ENCODE measurements at regions not wholly inside any gene's neighbourhood (a gene's known extent, or its start where the extent isn't known, plus 50 kb on each side); places are given as distances from the start of the nearest gene placed in this dataset.

- no peak overlapping the region for H2AFZ ChIP-seq (replicated peaks; ENCODE audit: low read length, poor library complexity)
- ATAC-seq (ENCODE audit: low read depth), result no peak
- H2AK5ac ChIP-seq (ENCODE audit: low read depth, low read length), result no peak overlapping the region
- dilution Hi-C loops (cut with HindIII; ENCODE audit: low sequenced_read_pairs, unreplicated experiment), result no loop called here
- H3K79me1 ChIP-seq (ENCODE audit: low read depth in 1 of 2, low read length in 2 of 2), result no peaks in the 10 kb centered on the region
- BruUV-seq (replicated peaks), result no TSS peak
- H2BK120ac ChIP-seq (ENCODE audit: low read depth, low read length), result no peak overlapping the region
- no peaks in the 10 kb centered on the region for H4K20me1 ChIP-seq (ENCODE audit: insufficient read depth, low read length)
- H3K27me3 ChIP-seq (ENCODE audit: control insufficient read depth, insufficient read depth, low read length), result no peaks in the 10 kb centered on the region
- no peaks in the 10 kb centered on the region for H3K9me3 ChIP-seq (ENCODE audit: control insufficient read depth, insufficient read depth, low read length)
- DNase-seq, result no peak
- no peak overlapping the region for H3K23ac ChIP-seq (ENCODE audit: low read depth, low read length)
- in situ Hi-C loops (cut with MboI; ENCODE audit: low sequenced_read_pairs), result loop anchor here (10.0 kb wide), 1 partner anchor 717 kb away; no protein-coding TSS in a partner anchor
- H3K36me3 ChIP-seq (ENCODE audit: control insufficient read depth, insufficient read depth, low read length), result no peaks in the 10 kb centered on the region
- no peak overlapping the region for H3K18ac ChIP-seq (ENCODE audit: low read depth, low read length)
- H2BK5ac ChIP-seq (ENCODE audit: low read depth, low read length, poor library complexity, severe bottlenecking), result no peak overlapping the region
- ChIA-PET CTCF (interaction anchor here (0.6 to 0.7 kb wide), 2 partner anchors 12 to 66 kb away, joined by 4 to 6 read pairs; no protein-coding TSS in a partner anchor), POLR2A (ENCODE audit: unreplicated experiment) (no interaction called here)
- peaks cover 10% of the 10 kb centered on the region; the same call in 1 of the 2 replicates for H3K9me1 ChIP-seq (ENCODE audit: insufficient read depth, low read length)
- H3K4me3 ChIP-seq (ENCODE audit: insufficient read depth, low read depth, low read length), result no peak overlapping the region
- H3K4me2 ChIP-seq (ENCODE audit: low read depth, low read length), result no peak overlapping the region
- H3K56ac ChIP-seq (ENCODE audit: extremely low read depth, insufficient read depth, low read length), result no peak overlapping the region
- intact Hi-C loops (cut with micrococcal nuclease), result no loop called here
- no peak overlapping the region for H3K14ac ChIP-seq (replicated peaks; ENCODE audit: low read depth, low read length)
- H3K4me1 ChIP-seq (ENCODE audit: control insufficient read depth, insufficient read depth, low read length), result no peaks in the 10 kb centered on the region
- H2BK20ac ChIP-seq (ENCODE audit: low read depth, low read length), result no peak overlapping the region
- no peak overlapping the region for H2AK9ac ChIP-seq (replicated peaks; ENCODE audit: low read depth, low read length, poor library complexity)
- no CpG with 5 or more reads among the region's 2 CpGs for WGBS, 2 experiments (ENCODE audit: extremely low coverage in 2 of 2, insufficient read length in 1 of 2)
- H3K4ac ChIP-seq (ENCODE audit: low read depth, low read length), result peak overlapping the region; percentile 1; the same call in 1 of the 2 replicates
- no peak overlapping the region; the same call in 1 of the 2 replicates for H4K91ac ChIP-seq (ENCODE audit: insufficient read depth, low read depth, low read length)
- H4K5ac ChIP-seq (ENCODE audit: low read depth, low read length), result no peak overlapping the region
- TF ChIP-seq SMC3 (IDR thresholded peaks at IDR 0.05; ENCODE audit: low read depth, low read length) (no peak), RAD21 (IDR thresholded peaks at IDR 0.05; ENCODE audit: low read length) (no peak), ELK1 (IDR thresholded peaks at IDR 0.05; ENCODE audit: borderline replicate concordance, low read depth, low read length) (no peak), CHD1 (IDR thresholded peaks at IDR 0.05; ENCODE audit: low read depth, low read length) (no peak), POLR2A (IDR thresholded peaks at IDR 0.05; ENCODE audit: low read depth, low read length) (no peak), USF2 (IDR thresholded peaks at IDR 0.05; ENCODE audit: low read depth, low read length) (no peak), FOS (IDR thresholded peaks at IDR 0.05; ENCODE audit: low read depth, low read length) (no peak), MAZ (IDR thresholded peaks at IDR 0.05; ENCODE audit: borderline replicate concordance, low read depth, low read length) (no peak), CTCF (conservative IDR thresholded peaks at IDR 0.05; ENCODE audit: low read depth, low read length) (no peak)
- H3K9ac ChIP-seq (ENCODE audit: low read depth, low read length), result no peak overlapping the region
- no peak overlapping the region for H4K8ac ChIP-seq (ENCODE audit: low read depth in 2 of 2, low read length in 2 of 2)
- no peak overlapping the region for H2BK15ac ChIP-seq (ENCODE audit: low read depth, low read length)
- H3K27ac ChIP-seq (ENCODE audit: insufficient read depth, low read length), result no peak overlapping the region
These were observed 269.4 kb upstream of the TCF4 start for GRCh38 chr18:55857409-55857808.

Measured in IMR-90 (cell line).